ENCODE measurements at regions not wholly inside any gene's neighbourhood (a gene's known extent, or its start where the extent isn't known, plus 50 kb on each side); places are given as distances from the start of the nearest gene placed in this dataset.

GRCh38 chr11:104584823-104585222 is 313.4 kb downstream of the CASP12 start:
- H3K4me3 ChIP-seq: no peak overlapping the region

GRCh38 chr11:104583857-104584256 is 314.4 kb downstream of the CASP12 start:
- Histone ChIP-seq H3K36me3 (no peaks in the 10 kb centered on the region), H3K9me3 (no peaks in the 10 kb centered on the region), H3K27me3 (no peaks in the 10 kb centered on the region), H3K4me1 (no peaks in the 10 kb centered on the region), H3K4me3 (no peak overlapping the region), H3K27ac (no peak overlapping the region)
- 81 to 89% methylated on average over 10 of the region's 10 CpGs for WGBS, 2 donors
- intact Hi-C loops (cut with DNase I): no loop called here
- TF ChIP-seq CTCF (IDR thresholded peaks at IDR 0.05) (no peak), POLR2A (IDR thresholded peaks at IDR 0.05) (no peak)
- DNase-seq: no peak

More at GRCh38 chr11:104584823-104585222, 313.4 kb downstream of the CASP12 start:
- DNase-seq: no peak
- TF ChIP-seq CTCF (IDR thresholded peaks at IDR 0.05): no peak
- TF ChIP-seq POLR2A (IDR thresholded peaks at IDR 0.05): no peak
- Histone ChIP-seq H3K4me1 (no peaks in the 10 kb centered on the region), H3K36me3 (no peaks in the 10 kb centered on the region), H3K9me3 (no peaks in the 10 kb centered on the region), H3K27me3 (no peaks in the 10 kb centered on the region), H3K27ac (no peak overlapping the region)
- 70 to 80% methylated on average over 2 of the region's 2 CpGs for WGBS, 2 donors
- intact Hi-C loops (cut with DNase I): no loop called here

- 72 to 80% methylated on average over 2 of the region's 2 CpGs for WGBS, 2 donors
- Histone ChIP-seq H3K27ac (no peak overlapping the region), H3K27me3 (no peaks in the 10 kb centered on the region), H3K36me3 (no peaks in the 10 kb centered on the region), H3K9me3 (no peaks in the 10 kb centered on the region), H3K4me3 (no peak overlapping the region), H3K4me1 (no peaks in the 10 kb centered on the region)
- TF ChIP-seq CTCF (IDR thresholded peaks at IDR 0.05) (no peak), POLR2A (IDR thresholded peaks at IDR 0.05) (no peak)
- DNase-seq: no peak
- intact Hi-C loops (cut with DNase I): no loop called here
These were observed 315.8 kb downstream of the CASP12 start for GRCh38 chr11:104582431-104582830.

GRCh38 chr11:104581246-104581980 is 316.8 kb downstream of the CASP12 start:
- intact Hi-C loops (cut with DNase I): no loop called here

More at GRCh38 chr11:104581246-104581980, 316.8 kb downstream of the CASP12 start:
- H3K4me1 ChIP-seq: no peaks in the 10 kb centered on the region
- no peak for TF ChIP-seq POLR2A (IDR thresholded peaks at IDR 0.05)
- no peak for TF ChIP-seq CTCF (IDR thresholded peaks at IDR 0.05)
- no peak overlapping the region for H3K27ac ChIP-seq
- H3K27me3 ChIP-seq: no peaks in the 10 kb centered on the region
- no peaks in the 10 kb centered on the region for H3K36me3 ChIP-seq
- DNase-seq: no peak
- H3K4me3 ChIP-seq: no peak overlapping the region
- no peaks in the 10 kb centered on the region for H3K9me3 ChIP-seq
- 62 to 64% methylated on average over 2 of the region's 2 CpGs for WGBS, 2 donors
